Adrenal gland (tissue), 9 donors: ENCODE measurements at regions not wholly inside any gene's neighbourhood (a gene's known extent, or its start where the extent isn't known, plus 50 kb on each side); places are given as distances from the start of the nearest gene placed in this dataset.

Experiments used
- DNase-seq, 7 donors: peaks; one replicate each; pipeline ENCODE4 v3.0.0-alpha.2; 2019 to 2020
- H3K27ac ChIP-seq, 5 donors: fragments of 200-600 bp; sonication (generic) in 4 of 5; 1 replicate in 3 of 5; 2 replicates in 2 of 5; pipeline versions ENCODE4 v1.5.1 to v1.8.0; 2016 to 2020; ENCODE audit warnings: mild to moderate bottlenecking in 1 of 5
- H3K27me3 ChIP-seq: fragments of 200-600 bp; 2 replicates; pipeline ENCODE4 v1.8.0; 2021
- H3K36me3 ChIP-seq, 2 donors: fragments of 200-600 bp; replicated peaks in 1 of 2; 1 replicate in 1 of 2; 2 replicates in 1 of 2; pipeline versions ENCODE4 v1.5.1 to v1.8.0; 2018 to 2022
- H3K4me1 ChIP-seq, 2 donors: fragments of 200-600 bp; replicated peaks in 1 of 2; 1 replicate in 1 of 2; 2 replicates in 1 of 2; pipeline versions ENCODE4 v1.5.1 to v1.8.0; 2018 to 2021
- H3K4me3 ChIP-seq, 4 donors: fragments of 200-600 bp; sonication (generic) in 3 of 4; one replicate each; pipeline ENCODE4 v1.5.1; 2016 to 2018
- H3K9me3 ChIP-seq, 3 donors: fragments of 200-600 bp; sonication (generic) in 1 of 3; replicated peaks in 1 of 3; 1 replicate in 2 of 3; 2 replicates in 1 of 3; pipeline versions ENCODE4 v1.5.1 to v1.8.0; 2016 to 2021
- CTCF ChIP-seq, 6 experiments: fragments of 450-650 bp in 4 of 6; fragments of 200-600 bp in 2 of 6; sonication (generic) in 1 of 6; IDR thresholded peaks; 1 replicate in 5 of 6; 2 replicates in 1 of 6; pipeline versions ENCODE4 v1.5.1 to v1.8.0; 2016 to 2021; ENCODE audit warnings: antibody characterized with exemption in 6 of 6, mild to moderate bottlenecking in 2 of 6, moderate library complexity in 1 of 6
- POLR2A ChIP-seq, 2 donors: fragments of 450-650 bp; IDR thresholded peaks; one replicate each; pipeline ENCODE4 v1.6.1; 2017; ENCODE audit warnings: antibody characterized with exemption in 2 of 2, mild to moderate bottlenecking in 2 of 2, moderate library complexity in 1 of 2
- WGBS, 4 donors: extraction: QIAGEN DNeasy Blood & Tissue Kit in 2 of 4; methylation state at CpG; one replicate each; pipeline versions ENCODE4 v1.1.5 to v1.1.7; 2013 to 2017; 5-methylcytosine and 5-hydroxymethylcytosine counted together
- intact Hi-C, 2 donors: fragments of 100-400 bp; cut with DNase I; formaldehyde crosslinking; loops; one replicate each; pipeline versions ENCODE4 v1.14.1 to v1.15.0; 2022 to 2023
- donor health status: healthy with polysubstance abuse.
- donor health status: Bipolar disorder and iron deficiency.
- donor health status: DM: yes; HTN: yes; CAD: no.
- donor health status: DM: no; HTN: no; CAD: no.
- donor health status: DM: no; HTN: no; CAD: no.

- H3K4me1 ChIP-seq = no peaks in the 10 kb centered on the region
- no peak overlapping the region for H3K27ac ChIP-seq
- no peaks in the 10 kb centered on the region for H3K9me3 ChIP-seq
- no peak for TF ChIP-seq POLR2A (IDR thresholded peaks at IDR 0.05)
- TF ChIP-seq CTCF (IDR thresholded peaks at IDR 0.05) = no peak
- intact Hi-C loops = no loop called here
- no peak overlapping the region for H3K4me3 ChIP-seq
- WGBS, 4 donors = 63 to 72% (median 70%) methylated on average over 5 of the region's 5 CpGs
- no peaks in the 10 kb centered on the region for H3K27me3 ChIP-seq
- no peaks in the 10 kb centered on the region for H3K36me3 ChIP-seq
- no peak for DNase-seq
Measured at GRCh38 chr4:15325987-15326386, 101.8 kb upstream of the C1QTNF7 start.

GRCh38 chr4:15327311-15328298 lies 100.2 kb upstream of the C1QTNF7 start:
- no peaks in the 10 kb centered on the region for H3K4me1 ChIP-seq
- H3K9me3 ChIP-seq = no peaks in the 10 kb centered on the region
- intact Hi-C loops = no loop called here
- DNase-seq = no peak
- H3K36me3 ChIP-seq = no peaks in the 10 kb centered on the region
- WGBS, 4 donors = 70 to 81% (median 70%) methylated on average over 7 of the region's 7 CpGs
- H3K4me3 ChIP-seq = no peak overlapping the region
- H3K27ac ChIP-seq = no peak overlapping the region
- H3K27me3 ChIP-seq = no peaks in the 10 kb centered on the region
- TF ChIP-seq CTCF (IDR thresholded peaks at IDR 0.05) = no peak
- no peak for TF ChIP-seq POLR2A (IDR thresholded peaks at IDR 0.05)

GRCh38 chr4:15331930-15332329 lies 95.9 kb upstream of the C1QTNF7 start:
- 74 to 80% (median 76%) methylated on average over 3 of the region's 3 CpGs for WGBS, 4 donors
- no peak for TF ChIP-seq POLR2A (IDR thresholded peaks at IDR 0.05)
- no peak for TF ChIP-seq CTCF (IDR thresholded peaks at IDR 0.05)
- Histone ChIP-seq H3K9me3 (no peaks in the 10 kb centered on the region), H3K27ac (no peak overlapping the region), H3K27me3 (no peaks in the 10 kb centered on the region), H3K36me3 (no peaks in the 10 kb centered on the region), H3K4me3 (no peak overlapping the region), H3K4me1 (no peaks in the 10 kb centered on the region)
- DNase-seq = no peak
- intact Hi-C loops = no loop called here

- Histone ChIP-seq H3K27ac (no peak overlapping the region), H3K4me3 (no peak overlapping the region), H3K27me3 (no peaks in the 10 kb centered on the region), H3K36me3 (no peaks in the 10 kb centered on the region), H3K4me1 (no peaks in the 10 kb centered on the region), H3K9me3 (no peaks in the 10 kb centered on the region)
- TF ChIP-seq CTCF (IDR thresholded peaks at IDR 0.05) (no peak), POLR2A (IDR thresholded peaks at IDR 0.05) (no peak)
- DNase-seq = no peak
- 87 to 93% (median 88%) methylated on average over 4 of the region's 4 CpGs for WGBS, 4 donors
- intact Hi-C loops = no loop called here
Measured at GRCh38 chr4:15332377-15332776, 95.5 kb upstream of the C1QTNF7 start.
